Islet precursor cell (in vitro differentiated cells): ENCODE measurements at regions not wholly inside any gene's neighbourhood (a gene's known extent, or its start where the extent isn't known, plus 50 kb on each side); places are given as distances from the start of the nearest gene placed in this dataset.

Experiments used
- DNase-seq: peaks from one replicate; pipeline ENCODE4 v3.0.0-alpha.2; 2018

DNA sequence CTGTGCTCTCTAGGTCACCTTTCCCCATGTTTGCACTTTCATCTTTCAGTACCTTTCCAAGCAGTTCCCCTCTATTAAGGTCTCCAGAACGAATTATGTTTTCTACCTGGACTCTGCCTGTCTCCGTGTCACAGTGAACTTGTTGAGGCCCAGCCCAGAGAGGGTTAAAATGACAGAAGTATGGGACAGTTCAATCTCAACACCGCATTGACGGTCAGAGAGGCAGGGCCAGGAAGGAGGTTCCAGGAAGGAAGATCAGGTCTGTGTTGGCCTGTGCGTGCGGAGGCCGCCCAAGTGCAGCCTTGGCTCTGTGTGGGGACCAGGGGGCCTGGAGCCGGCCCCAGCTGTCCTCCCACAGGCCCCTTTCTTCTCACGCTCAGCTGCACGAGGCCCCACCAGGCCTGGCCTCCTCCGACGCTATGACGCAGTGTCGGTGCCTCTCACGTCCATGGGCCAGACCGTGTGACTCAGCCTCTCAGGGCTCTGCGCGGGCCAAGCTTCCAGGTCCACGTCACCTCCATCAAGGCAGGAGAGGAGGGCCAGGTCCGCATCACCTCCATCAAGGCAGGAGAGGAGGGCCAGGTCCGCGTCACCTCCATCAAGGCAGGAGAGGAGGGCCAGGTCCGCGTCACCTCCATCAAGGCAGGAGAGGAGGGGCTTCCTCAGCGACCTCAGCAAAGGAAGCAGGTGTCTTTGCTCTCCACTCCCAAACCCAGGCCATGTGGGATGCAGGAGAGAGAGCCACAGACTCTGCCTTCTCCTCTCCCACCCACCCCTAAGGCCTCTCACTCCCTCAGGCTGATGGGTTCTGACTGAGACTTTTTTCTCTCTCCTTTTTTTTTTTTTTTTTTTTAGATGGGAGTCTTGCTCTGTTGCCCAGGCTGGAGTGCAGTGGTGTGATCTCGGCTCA is 83.1 kb downstream of the CPN2 start:
- DNase-seq = peak; percentile 51

DNA sequence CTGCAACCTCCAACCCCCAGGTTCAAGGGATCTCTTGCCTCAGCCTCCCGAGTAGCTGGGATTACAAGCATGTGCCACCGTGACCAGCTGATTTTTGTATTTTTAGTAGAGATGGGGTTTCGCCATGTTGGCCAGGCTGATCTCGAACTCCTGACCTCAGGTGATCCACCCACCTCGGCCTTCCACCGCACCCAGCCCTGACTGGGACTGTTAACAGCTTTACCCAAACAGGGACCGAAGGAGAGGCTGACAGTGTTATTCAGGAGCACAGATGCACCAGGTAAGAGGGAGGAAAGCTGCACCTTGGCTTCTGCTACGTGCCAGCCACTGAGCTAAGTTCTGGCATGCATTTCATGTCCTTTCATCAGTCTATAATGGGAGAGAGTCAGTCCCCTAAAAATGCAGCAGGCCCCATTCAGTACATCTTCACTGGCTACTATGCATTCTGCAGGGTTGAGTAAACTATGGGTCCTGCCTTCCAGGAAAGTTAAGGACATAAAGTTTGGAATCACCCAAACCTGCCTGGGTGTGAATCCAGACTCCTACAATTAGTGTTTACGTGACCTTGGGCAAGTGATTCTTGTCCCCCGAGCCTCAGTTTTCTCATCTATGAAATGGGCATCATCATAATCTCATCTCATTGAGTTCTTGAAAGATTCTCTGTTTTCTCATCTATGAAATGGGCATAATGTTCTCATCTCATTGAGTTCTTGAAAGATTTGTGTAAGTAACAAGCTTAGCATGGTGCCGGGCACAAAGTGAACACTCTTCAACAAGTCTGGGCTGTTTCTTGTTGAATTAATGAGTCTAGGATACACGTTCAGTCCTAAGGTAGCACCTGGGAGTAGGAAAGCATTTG is 82.2 kb downstream of the CPN2 start:
- peak; percentile 29 for DNase-seq

DNA sequence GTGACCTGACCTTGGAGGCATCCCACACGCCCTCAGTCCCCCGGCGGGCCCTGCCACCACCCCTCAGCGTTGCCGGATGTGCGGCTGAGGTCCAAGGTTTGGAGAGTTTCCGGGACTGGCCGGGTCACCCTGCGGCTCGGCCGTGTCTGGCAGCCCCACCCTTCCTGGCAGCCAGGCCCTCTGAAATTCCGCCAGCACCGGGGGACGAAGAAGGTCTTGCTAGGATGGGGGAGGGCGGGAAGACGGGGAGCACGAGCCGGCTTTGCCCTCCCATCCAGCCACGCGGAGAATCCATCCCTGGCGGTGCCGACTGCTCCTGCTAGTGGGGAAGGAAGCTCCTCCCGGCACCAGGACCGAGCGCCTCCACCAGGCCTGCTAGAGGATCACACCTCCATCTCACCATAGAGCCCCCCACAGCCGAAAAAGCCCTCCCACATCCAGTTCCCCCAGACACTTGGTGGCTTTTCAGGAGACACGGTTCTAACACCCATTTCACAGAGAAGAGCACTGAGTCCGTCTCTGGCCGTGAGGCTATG is 81.5 kb downstream of the CPN2 start:
- peak; percentile 80 for DNase-seq

DNA sequence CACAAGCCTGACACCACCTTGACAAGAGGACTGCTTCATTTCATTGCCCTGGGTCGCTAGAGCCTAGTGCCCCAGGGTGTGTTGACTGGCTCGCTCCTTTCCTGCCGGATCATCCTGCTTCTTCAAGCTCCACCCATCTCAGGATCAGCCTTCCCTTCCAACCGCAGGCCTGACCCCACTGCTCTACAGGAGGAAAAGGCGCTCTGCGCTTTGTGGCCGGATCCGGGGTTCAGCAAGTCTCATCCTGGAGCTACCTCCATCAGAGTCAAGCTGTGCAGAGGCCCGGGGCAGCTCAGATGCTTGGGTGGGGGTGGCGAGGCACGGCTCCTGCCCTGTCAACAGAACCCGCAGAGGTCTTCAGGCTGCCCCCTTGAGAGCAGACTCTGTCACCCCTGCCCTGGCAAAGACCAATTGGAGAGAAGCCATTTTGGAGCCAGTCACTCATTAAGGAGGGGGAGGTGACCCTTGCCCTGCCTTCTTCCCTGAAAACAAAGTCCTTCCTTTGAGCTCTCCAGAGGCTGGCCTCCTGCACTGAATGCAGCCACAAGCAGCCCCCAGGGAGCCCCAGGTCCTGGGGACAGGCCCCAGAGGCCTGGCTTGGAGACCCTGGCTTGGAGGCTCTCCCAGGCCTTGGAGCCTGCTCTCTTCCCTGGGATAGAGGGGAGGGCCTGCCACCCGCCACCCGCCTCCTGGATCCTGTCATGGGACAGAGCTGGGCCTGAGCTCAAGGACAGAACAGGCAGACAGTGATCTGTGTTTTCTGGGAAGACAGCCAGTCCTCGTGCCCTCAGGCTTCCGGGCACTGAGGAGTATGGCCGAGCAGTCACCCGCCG is 80.3 kb downstream of the CPN2 start:
- DNase-seq = peak; percentile 93

DNA sequence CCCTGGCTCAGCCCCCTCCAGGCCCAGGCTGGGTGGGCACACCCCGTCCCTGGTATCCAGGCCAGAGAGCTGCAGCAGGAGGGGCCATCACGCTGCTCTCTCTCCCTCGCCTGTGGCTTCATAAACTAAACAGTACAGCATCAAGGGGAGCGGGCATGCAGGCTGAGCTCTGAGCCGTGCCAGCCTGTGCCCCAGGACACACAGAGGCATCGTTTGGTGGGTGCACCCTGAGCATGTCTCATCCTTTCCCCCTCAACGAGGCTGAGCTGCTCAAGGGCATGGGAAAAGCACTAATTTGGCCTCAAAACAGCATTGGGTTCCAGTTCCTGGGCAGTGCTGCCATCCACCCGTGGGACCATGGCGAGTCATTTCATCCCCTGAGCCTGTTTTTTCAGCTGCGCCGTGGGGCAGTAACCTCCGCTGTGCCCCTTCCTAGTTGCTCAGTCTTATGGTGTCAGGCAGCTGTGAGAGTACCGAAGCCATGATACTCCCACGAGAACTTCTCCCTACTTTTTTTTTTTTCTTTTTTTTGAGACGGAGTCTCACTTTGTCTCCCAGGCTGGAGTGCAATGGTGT is 79.6 kb downstream of the CPN2 start:
- no peak for DNase-seq

DNA sequence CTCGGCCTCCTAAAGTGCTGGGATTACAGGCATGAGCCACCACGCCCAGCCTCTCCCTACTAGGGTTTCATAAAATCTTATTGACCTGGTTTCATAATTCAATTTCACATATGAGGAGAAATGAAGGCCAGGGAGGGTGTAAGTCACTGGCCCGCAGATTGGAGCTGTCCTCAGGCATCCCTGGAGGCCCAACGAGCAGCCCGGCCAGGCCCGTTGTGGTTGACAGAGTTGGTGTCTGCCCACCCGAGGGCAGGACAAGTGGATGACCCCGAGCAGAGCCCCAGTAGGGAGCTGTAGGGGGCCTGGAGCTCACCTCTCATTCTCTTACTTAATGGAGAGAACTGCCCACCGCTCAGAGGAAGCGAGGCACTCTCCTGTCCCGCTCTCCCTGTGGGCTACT is 78.9 kb downstream of the CPN2 start:
- peak; percentile 34 for DNase-seq

DNA sequence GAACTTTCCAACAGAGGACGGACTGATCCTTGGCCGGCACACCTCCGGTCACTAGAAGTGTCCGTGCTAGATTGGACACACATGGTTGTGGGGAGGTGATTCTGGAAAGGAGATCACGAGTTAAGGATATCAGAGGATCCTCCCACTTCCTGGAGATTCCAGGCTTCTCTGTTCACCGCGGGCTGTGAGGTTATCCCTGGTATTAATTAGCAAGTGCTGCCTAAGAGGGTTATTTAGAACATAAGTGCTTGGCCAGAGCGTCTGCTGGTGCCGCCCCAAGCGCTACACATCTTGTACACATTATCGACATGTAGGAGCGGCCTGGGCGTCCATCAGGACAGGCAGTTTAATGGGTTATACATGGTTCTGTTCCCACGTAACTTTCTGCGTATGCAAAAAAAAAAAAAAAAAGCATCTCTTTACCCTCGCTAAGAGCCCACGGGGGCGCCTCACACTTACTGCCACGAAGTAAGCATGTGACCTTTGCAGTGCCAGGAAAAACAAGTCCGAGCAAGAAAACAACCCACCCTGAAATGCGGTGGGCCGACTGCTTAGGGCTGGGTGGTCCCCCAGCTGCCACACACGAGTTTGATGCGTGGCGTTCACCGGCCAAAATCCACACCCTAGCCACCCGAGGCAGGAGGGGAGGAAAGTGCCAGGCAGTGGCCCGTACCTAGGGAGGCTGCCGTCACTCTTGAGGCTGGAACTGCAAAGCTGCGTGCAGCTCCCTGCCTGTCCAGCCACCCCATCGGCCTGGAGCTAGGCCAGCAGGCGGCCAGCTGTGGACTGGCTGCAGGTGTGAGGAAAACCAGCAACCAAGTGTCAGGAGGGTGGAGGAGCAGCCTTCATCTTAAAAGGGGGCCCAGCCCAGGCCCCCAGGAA is 78.0 kb downstream of the CPN2 start:
- DNase-seq = peak; percentile 56

DNA sequence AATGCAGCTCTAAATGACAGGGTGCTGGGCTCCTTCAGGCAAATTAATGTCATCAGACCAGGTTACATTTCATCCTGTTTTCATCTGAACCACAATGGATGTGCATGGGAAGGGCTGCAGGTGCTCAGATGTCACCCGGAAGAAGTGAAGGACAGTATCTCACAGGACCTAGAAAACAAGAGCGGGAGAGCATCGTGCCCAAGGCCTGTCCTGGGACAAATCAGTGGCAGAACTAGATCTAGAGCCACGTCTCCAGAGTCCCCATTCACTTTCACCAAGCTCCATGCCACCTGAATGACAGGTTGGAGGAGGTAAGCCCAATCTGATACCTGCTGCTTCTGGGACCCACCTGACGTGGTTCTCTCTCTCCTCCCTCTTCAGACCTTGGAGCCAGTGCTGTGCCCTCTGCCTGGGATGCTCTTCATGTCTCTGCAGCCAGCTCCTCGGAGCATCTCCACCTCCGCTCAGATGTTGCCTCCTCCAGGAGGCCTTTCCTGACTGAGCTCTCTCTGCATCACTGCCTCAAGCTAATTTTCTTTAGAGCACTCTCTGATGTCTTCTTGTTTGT is 77.3 kb downstream of the CPN2 start:
- DNase-seq = peak; percentile 53

DNA sequence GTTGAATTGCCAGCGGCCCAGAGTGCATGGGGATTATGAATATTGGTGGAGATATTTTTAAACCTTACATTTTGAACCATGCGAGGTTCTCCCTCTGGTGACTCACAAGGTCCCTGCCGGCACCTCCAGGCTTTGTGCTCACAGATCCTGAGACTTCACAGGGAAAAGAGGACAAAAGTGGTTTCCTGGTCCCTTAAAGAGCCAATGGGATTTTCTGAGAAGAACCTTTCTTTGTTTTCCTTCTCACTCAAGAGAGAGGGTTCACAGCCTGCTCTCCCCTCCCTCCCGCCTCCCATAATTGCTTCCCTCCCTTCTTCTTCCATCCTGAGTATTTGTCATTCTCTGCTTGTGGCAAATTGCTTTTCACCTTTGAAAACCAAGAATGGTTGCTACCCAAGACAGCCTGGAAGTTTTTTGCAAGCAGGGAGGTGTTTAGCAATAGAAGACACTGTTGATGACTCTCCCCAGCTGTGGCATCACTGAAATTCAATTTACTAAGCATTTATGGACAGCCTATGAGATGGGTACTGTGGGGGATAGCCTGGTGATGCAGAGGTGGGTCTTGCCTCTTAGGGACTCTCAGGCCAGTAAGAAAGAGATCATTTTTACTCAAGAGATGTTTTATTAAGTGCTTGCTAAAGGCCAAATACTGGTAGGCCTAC is 76.6 kb downstream of the CPN2 start:
- peak; percentile 61 for DNase-seq

DNA sequence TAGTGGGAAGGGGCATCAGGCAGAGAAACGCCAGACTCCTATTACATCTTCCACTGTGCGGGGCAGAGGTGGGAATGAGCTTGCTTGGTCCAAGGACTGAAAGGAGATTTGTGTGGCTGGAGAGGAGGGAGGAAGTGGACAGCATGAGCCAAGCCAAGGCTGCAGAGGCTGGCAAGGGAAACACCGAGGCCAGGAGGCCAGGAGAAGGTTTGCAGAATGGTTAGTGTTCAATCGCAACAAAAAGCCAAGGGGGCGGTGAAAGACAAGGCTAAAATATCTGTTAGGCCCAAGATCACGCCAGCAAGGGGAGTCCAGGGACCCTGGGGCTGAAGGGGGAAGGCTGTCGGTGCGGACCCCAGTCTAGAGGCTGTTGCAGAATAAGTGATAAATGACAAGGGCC is 75.8 kb downstream of the CPN2 start:
- peak; percentile 63 for DNase-seq

DNA sequence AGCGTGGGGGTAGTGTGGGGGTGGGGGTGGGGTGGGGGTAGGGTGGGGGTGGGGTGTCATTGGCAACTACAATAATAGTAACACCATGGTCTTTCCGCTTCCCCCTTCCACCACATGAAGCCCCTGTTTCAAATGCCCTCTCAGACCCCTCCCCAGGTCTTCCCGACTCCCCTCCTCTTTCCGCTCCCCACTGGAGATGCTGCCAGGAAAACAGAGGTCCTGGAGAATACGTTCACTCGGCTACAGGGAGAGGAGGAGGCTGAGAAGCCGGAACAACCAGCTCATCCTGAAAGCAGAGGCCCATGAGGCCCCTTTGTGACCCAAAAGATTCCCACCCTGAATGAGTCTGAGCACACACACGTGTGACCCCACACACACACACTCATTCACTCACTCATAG is 75.4 kb downstream of the CPN2 start:
- peak; percentile 28 for DNase-seq

DNA sequence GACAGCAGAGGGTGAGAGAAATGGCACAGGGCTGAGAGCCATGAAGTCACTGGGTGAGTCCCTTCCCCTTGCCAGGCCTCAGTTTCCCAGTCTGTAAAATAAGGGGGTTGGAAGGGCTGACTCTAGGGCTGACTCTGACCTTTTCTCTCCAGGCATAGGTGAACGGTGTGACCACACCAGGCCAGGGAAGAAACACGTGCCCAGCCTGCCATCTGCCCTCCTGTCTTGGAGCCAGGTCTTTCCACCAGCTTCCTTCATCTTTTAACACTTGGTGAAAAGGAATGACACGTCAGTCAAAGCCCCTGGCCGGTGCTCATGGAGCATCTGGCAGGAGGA is 74.4 kb downstream of the CPN2 start:
- DNase-seq = no peak

DNA sequence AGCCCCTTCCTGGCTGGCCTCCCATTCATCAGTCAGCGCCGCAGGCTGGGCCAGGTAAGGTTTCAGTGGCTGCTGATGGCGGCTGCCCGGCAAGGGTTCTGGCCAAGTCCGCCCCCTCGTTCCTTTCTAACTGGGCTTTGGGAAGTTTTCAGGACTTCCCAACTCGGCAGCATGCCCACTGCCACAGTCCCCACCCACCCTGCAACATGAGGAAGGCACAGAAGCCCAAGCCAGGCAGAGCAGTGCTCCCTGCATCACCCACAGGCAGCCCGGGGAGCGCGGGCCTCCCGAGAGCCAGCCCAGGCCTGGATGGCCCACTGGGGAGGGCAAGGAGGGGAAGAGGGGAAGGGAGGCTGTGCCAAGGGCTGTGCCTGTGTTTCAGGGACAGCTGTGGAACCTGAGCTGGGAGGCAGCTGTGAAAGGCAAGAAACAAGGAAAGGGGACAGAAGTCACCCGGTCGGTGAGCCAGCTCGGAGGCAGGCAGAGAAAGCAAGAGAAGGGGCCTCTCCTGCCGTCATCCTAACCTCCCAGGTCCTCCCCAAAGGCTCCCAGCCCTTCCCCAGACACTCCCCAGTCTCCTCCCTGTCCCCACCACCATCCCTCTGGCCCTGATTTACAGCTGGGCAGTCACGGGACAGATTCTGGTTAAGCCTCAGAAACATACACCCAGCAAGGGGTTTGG is 73.9 kb downstream of the CPN2 start:
- peak; percentile 55 for DNase-seq

DNA sequence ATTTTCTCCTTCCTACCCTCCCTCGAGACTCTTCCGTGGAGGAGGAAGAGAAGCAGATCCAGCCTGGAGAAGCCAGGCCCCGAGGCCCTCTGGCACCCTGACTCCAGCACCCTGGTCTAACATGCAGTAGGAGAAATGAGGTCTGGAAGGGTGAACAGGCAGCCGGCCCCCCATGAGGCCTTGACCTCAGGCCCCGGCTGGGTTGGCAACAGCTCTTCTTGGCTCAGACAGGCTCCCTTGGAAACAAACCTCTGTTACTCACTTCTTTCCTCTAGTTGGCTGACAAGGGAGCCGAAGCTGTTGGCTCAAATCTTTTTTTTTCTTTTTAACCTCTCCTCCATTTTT is 73.4 kb downstream of the CPN2 start:
- DNase-seq = no peak

DNA sequence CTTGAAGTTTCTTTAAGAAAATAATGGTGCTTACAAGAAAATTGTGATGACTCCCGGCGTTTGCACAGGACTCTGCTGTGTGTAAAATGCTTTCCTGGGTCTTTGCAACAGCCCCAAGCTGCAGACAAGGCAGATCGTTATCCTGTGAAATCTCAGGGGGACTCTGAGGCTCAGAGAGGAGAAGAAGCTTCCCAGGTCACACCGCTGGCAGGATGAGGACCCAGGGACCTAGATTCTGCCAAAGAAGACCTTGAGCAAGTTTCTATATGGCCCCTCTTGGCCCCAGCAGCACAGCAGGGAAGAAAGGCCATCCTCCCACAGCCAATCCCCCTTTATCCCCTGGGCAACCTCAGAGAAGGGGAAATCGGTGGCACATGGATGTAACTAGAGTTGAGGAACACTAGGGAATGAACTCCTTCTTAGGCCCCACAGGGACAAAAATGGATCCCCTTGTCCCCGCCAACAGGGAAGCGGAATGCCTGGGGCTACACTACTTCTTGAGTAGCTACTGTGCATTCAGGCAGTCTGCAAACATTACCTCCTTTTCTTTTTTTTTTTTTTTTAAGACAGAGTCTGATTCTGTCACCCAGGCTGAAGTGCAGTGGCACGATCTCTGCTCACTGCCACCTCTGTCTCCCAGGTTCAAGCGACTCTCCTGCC is 72.8 kb downstream of the CPN2 start:
- peak; percentile 51 for DNase-seq

DNA sequence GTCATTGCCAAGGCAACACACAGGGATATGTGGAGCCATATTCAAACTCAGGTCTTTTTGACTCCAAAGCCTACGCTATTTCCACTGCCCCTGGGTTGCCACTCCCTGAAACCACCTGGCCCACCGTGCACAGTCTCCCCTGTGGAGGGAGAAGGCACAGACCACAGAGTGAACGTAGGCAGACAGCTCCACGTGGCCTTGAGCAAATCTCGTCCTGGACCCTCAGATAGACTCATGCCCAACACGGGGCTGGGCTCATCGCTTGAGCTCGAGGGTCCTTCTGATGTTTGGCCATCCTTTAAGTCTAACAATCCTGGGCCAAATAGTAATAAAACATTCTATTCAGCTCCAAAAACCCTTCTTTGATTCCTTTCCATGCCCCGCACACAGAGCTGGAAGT is 72.0 kb downstream of the CPN2 start:
- no peak for DNase-seq

DNA sequence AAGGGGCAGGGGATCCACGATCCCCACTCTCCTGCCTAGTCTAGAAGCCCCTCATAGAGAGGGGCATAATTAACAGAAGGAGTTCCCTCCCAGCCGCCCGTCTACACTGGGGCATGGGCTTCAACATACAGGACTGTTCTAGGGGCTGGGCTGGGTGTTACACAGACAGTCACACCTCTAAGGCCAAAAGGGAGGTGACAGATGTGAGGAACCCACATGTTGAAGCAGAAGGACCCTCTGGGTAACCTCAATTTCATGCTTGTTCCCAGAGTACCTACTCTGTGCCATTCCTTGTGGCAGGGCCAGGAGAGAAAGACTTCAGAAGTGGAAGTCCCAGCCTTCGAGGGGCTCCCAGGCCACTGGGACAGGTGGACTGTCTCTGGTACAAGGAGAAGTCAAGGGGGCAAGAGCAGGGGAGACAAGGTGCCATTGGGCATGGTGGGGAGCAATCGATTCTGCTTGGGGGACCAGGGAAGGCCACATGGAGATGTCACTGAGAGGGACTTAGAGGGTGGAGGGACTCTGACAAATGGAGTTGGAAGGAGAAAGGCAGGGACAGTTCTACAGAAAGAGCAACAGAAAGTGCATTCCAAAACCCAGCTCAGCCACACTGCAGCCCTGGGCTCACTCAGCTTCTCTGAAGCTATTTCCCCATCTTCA is 71.3 kb downstream of the CPN2 start:
- DNase-seq = peak; percentile 30

DNA sequence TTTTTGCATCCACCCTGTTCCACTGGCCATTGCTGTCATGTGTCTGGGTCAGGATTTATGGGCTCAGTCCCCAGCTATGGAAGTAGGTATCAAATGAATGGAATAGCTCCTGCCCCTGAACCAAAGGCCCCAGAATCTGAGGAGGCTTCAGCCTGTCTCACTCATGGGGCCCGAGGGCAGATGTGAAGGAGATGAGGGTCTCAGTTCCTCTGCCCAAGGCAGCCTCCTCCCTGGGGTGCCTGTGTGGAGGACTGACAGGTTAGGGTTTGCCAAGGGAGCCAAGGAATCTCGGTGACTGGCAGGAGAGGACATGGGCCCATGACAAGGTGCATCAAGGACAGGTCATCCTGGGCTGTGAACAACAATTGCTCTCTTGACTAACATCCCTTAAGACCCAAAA is 70.4 kb downstream of the CPN2 start:
- peak; percentile 25 for DNase-seq

DNA sequence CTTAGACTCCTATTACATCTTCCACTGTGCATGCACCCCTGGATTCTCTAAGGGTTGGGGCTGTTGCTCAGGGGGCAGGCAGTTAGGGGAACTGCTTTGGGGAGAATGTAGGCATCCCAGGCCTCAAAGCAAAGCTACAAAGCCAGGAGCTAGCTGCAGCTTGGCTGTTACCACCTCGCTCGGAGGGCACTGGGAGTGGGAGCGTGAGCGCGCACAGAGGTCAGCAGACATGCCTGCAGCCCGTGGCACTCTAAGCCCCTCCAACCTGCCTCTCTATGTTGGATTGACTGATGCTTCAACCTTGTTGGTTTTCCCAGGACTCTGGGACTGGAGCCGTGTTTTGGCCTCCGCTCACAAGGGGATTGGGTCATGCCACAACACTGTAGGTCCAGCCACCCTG is 69.8 kb downstream of the CPN2 start:
- peak; percentile 26 for DNase-seq
